ENCODE measurements at regions not wholly inside any gene's neighbourhood (a gene's known extent, or its start where the extent isn't known, plus 50 kb on each side); places are given as distances from the start of the nearest gene placed in this dataset.

- H3K4me1 ChIP-seq (ENCODE audit: insufficient read depth, low read length), result no peaks in the 10 kb centered on the region
- no peak for FAIRE-seq
- no peak overlapping the region for H3K4me3 ChIP-seq (replicated peaks in 1 of 3; ENCODE audit: insufficient read depth in 1 of 3, low read depth in 2 of 3, low read length in 3 of 3)
- no peak overlapping the region for H3K9ac ChIP-seq (ENCODE audit: insufficient read depth, low read depth, low read length)
- DNase-seq (ENCODE audit: low spot score), result no peak
- WGBS (ENCODE audit: low lambda C conversion rate), result 50% methylated on average over 2 of the region's 2 CpGs
- ChIA-PET CTCF (ENCODE audit: low intra/inter-chr PET ratio, low total read pairs) (no interaction called here), POLR2A (no interaction called here)
- in situ Hi-C loops (cut with HindIII; ENCODE audit: extremely low pct_ligation_motif_present, low pct_unique_long_range_greater_than_20kb) (no loop called here), intact Hi-C loops (cut with micrococcal nuclease; ENCODE audit: unreplicated experiment) (no loop called here)
- no peaks in the 10 kb centered on the region for H3K79me2 ChIP-seq (ENCODE audit: insufficient read depth, low read length)
- no peak overlapping the region for H2AFZ ChIP-seq (ENCODE audit: low read length)
- no peaks in the 10 kb centered on the region for H3K9me3 ChIP-seq (ENCODE audit: low read length)
- H3K36me3 ChIP-seq (replicated peaks in 1 of 2; ENCODE audit: control insufficient read depth in 1 of 2, insufficient read depth in 2 of 2, low read length in 2 of 2), result no peaks in the 10 kb centered on the region
- H4K20me1 ChIP-seq (ENCODE audit: insufficient read depth, low read length), result no peaks in the 10 kb centered on the region
- ATAC-seq, result no peak
- no peak overlapping the region for H3K4me2 ChIP-seq (ENCODE audit: low read depth, low read length)
- BruUV-seq (replicated peaks), result no TSS peak
- H3K27me3 ChIP-seq (ENCODE audit: control insufficient read depth in 1 of 2, insufficient read depth in 2 of 2, low read length in 2 of 2), result no peaks in the 10 kb centered on the region
- H3K27ac ChIP-seq (ENCODE audit: extremely low read length, insufficient read depth, low read length), result no peak overlapping the region
- TF ChIP-seq ADNP (CRISPR knock-in tag; IDR thresholded peaks at IDR 0.05) (no peak), IRF1 (CRISPR knock-in tag; IDR thresholded peaks at IDR 0.05; ENCODE audit: low read depth) (no peak), MNT (IDR thresholded peaks at IDR 0.05) (no peak), ZFY (CRISPR knock-in tag; IDR thresholded peaks at IDR 0.05) (no peak), BRF2 (CRISPR knock-in tag; IDR thresholded peaks at IDR 0.05) (no peak), SKI (IDR thresholded peaks at IDR 0.05; ENCODE audit: partially characterized antibody) (no peak), STAT6 (CRISPR knock-in tag; IDR thresholded peaks at IDR 0.05; ENCODE audit: borderline replicate concordance) (no peak), ZNF430 (CRISPR knock-in tag; IDR thresholded peaks at IDR 0.05) (no peak), KDM5B (CRISPR knock-in tag; IDR thresholded peaks at IDR 0.05; ENCODE audit: borderline replicate concordance) (no peak), ZNF878 (CRISPR knock-in tag; IDR thresholded peaks at IDR 0.05) (no peak), NCOA5 (CRISPR knock-in tag; IDR thresholded peaks at IDR 0.05) (no peak), ZBTB2 (CRISPR knock-in tag; IDR thresholded peaks at IDR 0.05; ENCODE audit: low read depth) (no peak), HHEX (CRISPR knock-in tag; IDR thresholded peaks at IDR 0.05) (no peak), BORCS8-MEF2B (CRISPR knock-in tag; IDR thresholded peaks at IDR 0.05) (no peak), ATF6 (CRISPR knock-in tag; conservative IDR thresholded peaks at IDR 0.05) (no peak), NR2F2 (IDR thresholded peaks at IDR 0.05; ENCODE audit: borderline replicate concordance, low read depth) (no peak)
Measured at GRCh38 chr2:19098467-19099160, 259.8 kb downstream of the OSR1 start.
